Cardiac muscle cell (in vitro differentiated cells and primary cell): ENCODE measurements at regions not wholly inside any gene's neighbourhood (a gene's known extent, or its start where the extent isn't known, plus 50 kb on each side); places are given as distances from the start of the nearest gene placed in this dataset.
"Not testable (repeated sequence)": the region's sequence is repeated elsewhere in the genome, so short reads cannot be mapped to it uniquely, and the experiment has no call there.

ENCODE experiments used
- DNase-seq, 2 donors: peaks; one replicate each; pipeline versions ENCODE4 v3.0.0 to v3.0.0-alpha.2; 2010 to 2017; ENCODE audit warnings: low read depth in 1 of 2, low spot score in 1 of 2
- H3K27ac ChIP-seq: fragments of 200-600 bp; sonication (generic); 2 replicates; pipeline ENCODE4 v1.5.1; 2016
- H3K27me3 ChIP-seq: fragments of 200-600 bp; sonication (generic); 2 replicates; pipeline ENCODE4 v1.6.0; 2016; ENCODE audit warnings: control low read depth
- H3K36me3 ChIP-seq: fragments of 200-600 bp; sonication (generic); 2 replicates; pipeline ENCODE4 v1.5.1; 2016; ENCODE audit warnings: control low read depth
- H3K4me1 ChIP-seq: fragments of 200-600 bp; sonication (generic); 2 replicates; pipeline ENCODE4 v1.8.1; 2017; ENCODE audit warnings: low read depth, mild to moderate bottlenecking, mixed run types
- H3K4me3 ChIP-seq: fragments of 200-600 bp; sonication (generic); 2 replicates; pipeline ENCODE4 v1.5.1; 2016; ENCODE audit warnings: mild to moderate bottlenecking
- H3K9me3 ChIP-seq: fragments of 200-600 bp; sonication (generic); 2 replicates; pipeline ENCODE4 v1.5.1; 2017; ENCODE audit warnings: low read depth, mild to moderate bottlenecking, control low read depth
- CTCF ChIP-seq: IDR thresholded peaks from 2 replicates; pipeline ENCODE4 v1.5.1; 2012; ENCODE audit warnings: low read depth, mild to moderate bottlenecking, low read length

GRCh38 chr2:239869272-239870155 lies 155.6 kb downstream of the NDUFA10 start:
- DNase-seq, result no peak
- Histone ChIP-seq H3K4me1 (no peaks in the 10 kb centered on the region), H3K9me3 (peaks cover 2% of the 10 kb centered on the region), H3K27ac (no peak overlapping the region), H3K4me3 (no peak overlapping the region), H3K36me3 (no peaks in the 10 kb centered on the region), H3K27me3 (no peaks in the 10 kb centered on the region)
- TF ChIP-seq CTCF, result no peak

GRCh38 chr2:239868556-239869181 lies 156.5 kb downstream of the NDUFA10 start:
- Histone ChIP-seq H3K36me3 (no peaks in the 10 kb centered on the region), H3K4me1 (no peaks in the 10 kb centered on the region), H3K27ac (no peak overlapping the region), H3K27me3 (no peaks in the 10 kb centered on the region), H3K9me3 (peaks cover 2% of the 10 kb centered on the region), H3K4me3 (no peak overlapping the region)
- no peak for DNase-seq
- TF ChIP-seq CTCF, result no peak

- H3K4me1 ChIP-seq, result no peaks in the 10 kb centered on the region
- DNase-seq, result no peak
- no peaks in the 10 kb centered on the region for H3K36me3 ChIP-seq
- TF ChIP-seq CTCF, result no peak
- no peak overlapping the region for H3K4me3 ChIP-seq
- H3K9me3 ChIP-seq, result peaks cover 2% of the 10 kb centered on the region
- H3K27me3 ChIP-seq, result no peaks in the 10 kb centered on the region
- H3K27ac ChIP-seq, result no peak overlapping the region
Measured at GRCh38 chr2:239866778-239867177, 158.4 kb downstream of the NDUFA10 start.

- H3K4me1 ChIP-seq, result no peaks in the 10 kb centered on the region
- no peaks in the 10 kb centered on the region for H3K27me3 ChIP-seq
- no peaks in the 10 kb centered on the region for H3K36me3 ChIP-seq
- no peak for DNase-seq
- no peak overlapping the region for H3K4me3 ChIP-seq
- H3K27ac ChIP-seq, result no peak overlapping the region
- H3K9me3 ChIP-seq, result peaks cover 2% of the 10 kb centered on the region
- no peak for TF ChIP-seq CTCF
Measured at GRCh38 chr2:239866350-239866749, 158.8 kb downstream of the NDUFA10 start.

- H3K4me3 ChIP-seq, H3K36me3 ChIP-seq, H3K9me3 ChIP-seq, H3K27ac ChIP-seq, H3K4me1 ChIP-seq, H3K27me3 ChIP-seq, DNase-seq: not testable (repeated sequence)
Measured at GRCh38 chr2:239865856-239866255, 159.3 kb downstream of the NDUFA10 start.

GRCh38 chr2:239865059-239865639 lies 160.0 kb downstream of the NDUFA10 start:
- no peaks in the 10 kb centered on the region for H3K4me1 ChIP-seq
- peaks cover 2% of the 10 kb centered on the region for H3K9me3 ChIP-seq
- TF ChIP-seq CTCF, result no peak
- H3K36me3 ChIP-seq, result no peaks in the 10 kb centered on the region
- DNase-seq, result no peak
- no peak overlapping the region for H3K27ac ChIP-seq
- no peak overlapping the region for H3K4me3 ChIP-seq
- H3K27me3 ChIP-seq, result no peaks in the 10 kb centered on the region
